ENCODE measurements at regions not wholly inside any gene's neighbourhood (a gene's known extent, or its start where the extent isn't known, plus 50 kb on each side); places are given as distances from the start of the nearest gene placed in this dataset.

- H3K36me3 Mint-ChIP-seq = no peaks in the 10 kb centered on the region
- no peaks in the 10 kb centered on the region for H3K4me1 Mint-ChIP-seq (ENCODE audit: low read depth)
- no peak overlapping the region for H3K27ac Mint-ChIP-seq
- no peaks in the 10 kb centered on the region for H3K9me3 Mint-ChIP-seq (ENCODE audit: low read depth)
- H3K4me3 Mint-ChIP-seq = no peak overlapping the region
- H3K27me3 Mint-ChIP-seq = peaks cover 7% of the 10 kb centered on the region
Observed at GRCh38 chr13:106433066-106433465, 102.4 kb downstream of the EFNB2 start.

- Mint-ChIP-seq H3K27ac (no peak overlapping the region), H3K27me3 (peaks cover 6% of the 10 kb centered on the region), H3K4me1 (ENCODE audit: low read depth) (no peaks in the 10 kb centered on the region), H3K36me3 (no peaks in the 10 kb centered on the region), H3K4me3 (no peak overlapping the region), H3K9me3 (ENCODE audit: low read depth) (no peaks in the 10 kb centered on the region)
Observed at GRCh38 chr13:106432636-106433035, 102.8 kb downstream of the EFNB2 start.

GRCh38 chr13:106426909-106427308, 108.6 kb downstream of the EFNB2 start:
- Mint-ChIP-seq H3K4me3 (no peak overlapping the region), H3K27me3 (peaks cover 4% of the 10 kb centered on the region), H3K9me3 (ENCODE audit: low read depth) (no peaks in the 10 kb centered on the region), H3K4me1 (ENCODE audit: low read depth) (no peaks in the 10 kb centered on the region), H3K36me3 (no peaks in the 10 kb centered on the region), H3K27ac (no peak overlapping the region)

GRCh38 chr13:106425661-106426060, 109.8 kb downstream of the EFNB2 start:
- H3K36me3 Mint-ChIP-seq = no peaks in the 10 kb centered on the region
- no peaks in the 10 kb centered on the region for H3K4me1 Mint-ChIP-seq (ENCODE audit: low read depth)
- H3K27ac Mint-ChIP-seq = no peak overlapping the region
- H3K9me3 Mint-ChIP-seq (ENCODE audit: low read depth) = no peaks in the 10 kb centered on the region
- H3K27me3 Mint-ChIP-seq = peaks cover 3% of the 10 kb centered on the region
- no peak overlapping the region for H3K4me3 Mint-ChIP-seq

GRCh38 chr13:106424805-106425204, 110.7 kb downstream of the EFNB2 start:
- H3K4me3 Mint-ChIP-seq = no peak overlapping the region
- no peaks in the 10 kb centered on the region for H3K36me3 Mint-ChIP-seq
- H3K27me3 Mint-ChIP-seq = peaks cover 5% of the 10 kb centered on the region
- no peaks in the 10 kb centered on the region for H3K9me3 Mint-ChIP-seq (ENCODE audit: low read depth)
- H3K27ac Mint-ChIP-seq = no peak overlapping the region
- no peaks in the 10 kb centered on the region for H3K4me1 Mint-ChIP-seq (ENCODE audit: low read depth)

GRCh38 chr13:106423530-106423929, 111.9 kb downstream of the EFNB2 start:
- H3K4me1 Mint-ChIP-seq (ENCODE audit: low read depth) = no peaks in the 10 kb centered on the region
- H3K27ac Mint-ChIP-seq = no peak overlapping the region
- no peaks in the 10 kb centered on the region for H3K36me3 Mint-ChIP-seq
- H3K27me3 Mint-ChIP-seq = peaks cover 5% of the 10 kb centered on the region
- H3K4me3 Mint-ChIP-seq = no peak overlapping the region
- no peaks in the 10 kb centered on the region for H3K9me3 Mint-ChIP-seq (ENCODE audit: low read depth)

GRCh38 chr13:106418556-106418955, 116.9 kb downstream of the EFNB2 start:
- Mint-ChIP-seq H3K9me3 (ENCODE audit: low read depth) (no peaks in the 10 kb centered on the region), H3K36me3 (no peaks in the 10 kb centered on the region), H3K27me3 (peaks cover 8% of the 10 kb centered on the region), H3K4me3 (no peak overlapping the region), H3K27ac (no peak overlapping the region), H3K4me1 (ENCODE audit: low read depth) (peaks cover 7% of the 10 kb centered on the region)

GRCh38 chr13:106417467-106418110, 117.9 kb downstream of the EFNB2 start:
- no peaks in the 10 kb centered on the region for H3K36me3 Mint-ChIP-seq
- H3K9me3 Mint-ChIP-seq (ENCODE audit: low read depth) = no peaks in the 10 kb centered on the region
- H3K27me3 Mint-ChIP-seq = peaks cover 8% of the 10 kb centered on the region
- no peak overlapping the region for H3K27ac Mint-ChIP-seq
- H3K4me1 Mint-ChIP-seq (ENCODE audit: low read depth) = peaks cover 7% of the 10 kb centered on the region
- H3K4me3 Mint-ChIP-seq = no peak overlapping the region

- Mint-ChIP-seq H3K4me1 (ENCODE audit: low read depth) (peaks cover 7% of the 10 kb centered on the region), H3K36me3 (no peaks in the 10 kb centered on the region), H3K4me3 (no peak overlapping the region), H3K27me3 (peaks cover 5% of the 10 kb centered on the region), H3K9me3 (ENCODE audit: low read depth) (no peaks in the 10 kb centered on the region), H3K27ac (no peak overlapping the region)
Observed at GRCh38 chr13:106416645-106417044, 118.8 kb downstream of the EFNB2 start.

GRCh38 chr13:106415971-106416370, 119.5 kb downstream of the EFNB2 start:
- H3K4me1 Mint-ChIP-seq (ENCODE audit: low read depth) = peaks cover 7% of the 10 kb centered on the region
- peaks cover 5% of the 10 kb centered on the region for H3K27me3 Mint-ChIP-seq
- no peaks in the 10 kb centered on the region for H3K9me3 Mint-ChIP-seq (ENCODE audit: low read depth)
- H3K4me3 Mint-ChIP-seq = no peak overlapping the region
- H3K27ac Mint-ChIP-seq = no peak overlapping the region
- no peaks in the 10 kb centered on the region for H3K36me3 Mint-ChIP-seq

GRCh38 chr13:106415442-106415841, 120.0 kb downstream of the EFNB2 start:
- Mint-ChIP-seq H3K4me1 (ENCODE audit: low read depth) (peaks cover 7% of the 10 kb centered on the region), H3K4me3 (no peak overlapping the region), H3K9me3 (ENCODE audit: low read depth) (no peaks in the 10 kb centered on the region), H3K27me3 (peaks cover 5% of the 10 kb centered on the region), H3K36me3 (no peaks in the 10 kb centered on the region), H3K27ac (no peak overlapping the region)

GRCh38 chr13:106407338-106407737, 128.1 kb downstream of the EFNB2 start:
- Mint-ChIP-seq H3K4me1 (ENCODE audit: low read depth) (no peaks in the 10 kb centered on the region), H3K27ac (no peak overlapping the region), H3K36me3 (no peaks in the 10 kb centered on the region), H3K9me3 (ENCODE audit: low read depth) (no peaks in the 10 kb centered on the region), H3K4me3 (no peak overlapping the region), H3K27me3 (peaks cover 8% of the 10 kb centered on the region)

- no peaks in the 10 kb centered on the region for H3K4me1 Mint-ChIP-seq (ENCODE audit: low read depth)
- peaks cover 8% of the 10 kb centered on the region for H3K27me3 Mint-ChIP-seq
- no peak overlapping the region for H3K4me3 Mint-ChIP-seq
- no peaks in the 10 kb centered on the region for H3K36me3 Mint-ChIP-seq
- no peak overlapping the region for H3K27ac Mint-ChIP-seq
- no peaks in the 10 kb centered on the region for H3K9me3 Mint-ChIP-seq (ENCODE audit: low read depth)
Observed at GRCh38 chr13:106405731-106406130, 129.7 kb downstream of the EFNB2 start.

- H3K9me3 Mint-ChIP-seq (ENCODE audit: low read depth) = no peaks in the 10 kb centered on the region
- H3K36me3 Mint-ChIP-seq = no peaks in the 10 kb centered on the region
- peaks cover 3% of the 10 kb centered on the region for H3K27me3 Mint-ChIP-seq
- H3K27ac Mint-ChIP-seq = no peak overlapping the region
- H3K4me3 Mint-ChIP-seq = no peak overlapping the region
- H3K4me1 Mint-ChIP-seq (ENCODE audit: low read depth) = no peaks in the 10 kb centered on the region
Observed at GRCh38 chr13:106403280-106403679, 132.2 kb downstream of the EFNB2 start.

GRCh38 chr13:106402866-106403265, 132.6 kb downstream of the EFNB2 start:
- Mint-ChIP-seq H3K4me3 (no peak overlapping the region), H3K27ac (no peak overlapping the region)

GRCh38 chr13:106401081-106401480, 134.4 kb downstream of the EFNB2 start:
- Mint-ChIP-seq H3K27ac (no peak overlapping the region), H3K9me3 (ENCODE audit: low read depth) (no peaks in the 10 kb centered on the region), H3K27me3 (no peaks in the 10 kb centered on the region), H3K36me3 (no peaks in the 10 kb centered on the region), H3K4me3 (no peak overlapping the region), H3K4me1 (ENCODE audit: low read depth) (no peaks in the 10 kb centered on the region)

More at GRCh38 chr13:106402866-106403265, 132.6 kb downstream of the EFNB2 start:
- Mint-ChIP-seq H3K9me3 (ENCODE audit: low read depth) (no peaks in the 10 kb centered on the region), H3K27me3 (peaks cover 3% of the 10 kb centered on the region), H3K36me3 (no peaks in the 10 kb centered on the region), H3K4me1 (ENCODE audit: low read depth) (no peaks in the 10 kb centered on the region)
